ENCODE measurements at regions not wholly inside any gene's neighbourhood (a gene's known extent, or its start where the extent isn't known, plus 50 kb on each side); places are given as distances from the start of the nearest gene placed in this dataset.

GRCh38 chr6:166824146-166824879 is 132.0 kb downstream of the RNASET2 start:
- Mint-ChIP-seq H3K4me3 (no peak overlapping the region), H3K4me1 (peaks cover 2% of the 10 kb centered on the region)

GRCh38 chr6:166822609-166823008 is 133.7 kb downstream of the RNASET2 start:
- Mint-ChIP-seq H3K4me3 (no peak overlapping the region), H3K27ac (no peak overlapping the region), H3K36me3 (no peaks in the 10 kb centered on the region), H3K9me3 (no peaks in the 10 kb centered on the region), H3K4me1 (peaks cover 2% of the 10 kb centered on the region), H3K27me3 (ENCODE audit: low read depth) (peaks cover 16% of the 10 kb centered on the region)
- DNase-seq (ENCODE audit: low spot score in 2 of 2, unreplicated experiment in 2 of 2): no peak
- no peak for TF ChIP-seq CTCF (IDR thresholded peaks at IDR 0.05; ENCODE audit: unreplicated experiment)

More at GRCh38 chr6:166824146-166824879, 132.0 kb downstream of the RNASET2 start:
- Mint-ChIP-seq H3K27me3 (ENCODE audit: low read depth) (peaks cover 20% of the 10 kb centered on the region), H3K27ac (no peak overlapping the region), H3K36me3 (no peaks in the 10 kb centered on the region), H3K9me3 (no peaks in the 10 kb centered on the region)
- DNase-seq (ENCODE audit: low spot score in 2 of 2, unreplicated experiment in 2 of 2): no peak
- TF ChIP-seq CTCF (IDR thresholded peaks at IDR 0.05; ENCODE audit: unreplicated experiment): no peak

- H3K9me3 Mint-ChIP-seq: no peaks in the 10 kb centered on the region
- H3K36me3 Mint-ChIP-seq: no peaks in the 10 kb centered on the region
- TF ChIP-seq CTCF (IDR thresholded peaks at IDR 0.05; ENCODE audit: unreplicated experiment): no peak
- peaks cover 13% of the 10 kb centered on the region for H3K27me3 Mint-ChIP-seq (ENCODE audit: low read depth)
- H3K27ac Mint-ChIP-seq: no peak overlapping the region
- no peaks in the 10 kb centered on the region for H3K4me1 Mint-ChIP-seq
- no peak for DNase-seq (ENCODE audit: low spot score in 2 of 2, unreplicated experiment in 2 of 2)
- H3K4me3 Mint-ChIP-seq: no peak overlapping the region
These were observed 135.9 kb downstream of the RNASET2 start for GRCh38 chr6:166820483-166820882.

GRCh38 chr6:166820070-166820469 is 136.3 kb downstream of the RNASET2 start:
- Mint-ChIP-seq H3K4me1 (no peaks in the 10 kb centered on the region), H3K4me3 (no peak overlapping the region), H3K9me3 (no peaks in the 10 kb centered on the region), H3K36me3 (no peaks in the 10 kb centered on the region), H3K27me3 (ENCODE audit: low read depth) (peaks cover 13% of the 10 kb centered on the region), H3K27ac (no peak overlapping the region)
- DNase-seq (ENCODE audit: low spot score in 2 of 2, unreplicated experiment in 2 of 2): no peak
- TF ChIP-seq CTCF (IDR thresholded peaks at IDR 0.05; ENCODE audit: unreplicated experiment): no peak

GRCh38 chr6:166815629-166816028 is 140.7 kb downstream of the RNASET2 start:
- H3K27ac Mint-ChIP-seq: no peak overlapping the region
- no peak overlapping the region for H3K4me3 Mint-ChIP-seq
- DNase-seq (ENCODE audit: low spot score in 2 of 2, unreplicated experiment in 2 of 2): no peak
- peaks cover 7% of the 10 kb centered on the region for H3K27me3 Mint-ChIP-seq (ENCODE audit: low read depth)
- H3K36me3 Mint-ChIP-seq: no peaks in the 10 kb centered on the region
- no peak for TF ChIP-seq CTCF (IDR thresholded peaks at IDR 0.05; ENCODE audit: unreplicated experiment)
- H3K4me1 Mint-ChIP-seq: no peaks in the 10 kb centered on the region
- no peaks in the 10 kb centered on the region for H3K9me3 Mint-ChIP-seq

Measured in mesothelial cell of epicardium (in vitro differentiated cells).